ES-I3 (cell line): ENCODE measurements at regions not wholly inside any gene's neighbourhood (a gene's known extent, or its start where the extent isn't known, plus 50 kb on each side); places are given as distances from the start of the nearest gene placed in this dataset.

Experiments
- H3K36me3 ChIP-seq: 2 replicates; pipeline ENCODE4 v1.6.1; 2013; ENCODE audit warnings: mild to moderate bottlenecking, low read length, control low read depth, moderate library complexity; ENCODE audit not compliant: insufficient read depth
- H3K4me1 ChIP-seq: 2 replicates; pipeline ENCODE4 v1.6.1; 2013; ENCODE audit warnings: mild to moderate bottlenecking, control low read depth, low read length; ENCODE audit not compliant: insufficient read depth
- H3K9ac ChIP-seq: 2 replicates; pipeline ENCODE4 v1.6.1; 2013; ENCODE audit warnings: low read depth, mild to moderate bottlenecking, low read length, moderate library complexity
- H3K9me3 ChIP-seq: 2 replicates; pipeline ENCODE4 v1.6.1; 2013; ENCODE audit warnings: mild to moderate bottlenecking, low read length, moderate library complexity; ENCODE audit not compliant: control insufficient read depth, insufficient read depth

- H3K9ac ChIP-seq, result no peak overlapping the region
- no peaks in the 10 kb centered on the region for H3K4me1 ChIP-seq
Observed at GRCh38 chr10:89944138-89944537, 242.7 kb downstream of the KIF20B start.

GRCh38 chr10:89946106-89946505 is 244.7 kb downstream of the KIF20B start:
- Histone ChIP-seq H3K9ac (no peak overlapping the region), H3K9me3 (no peaks in the 10 kb centered on the region; the same call in 1 of the 2 replicates), H3K4me1 (no peaks in the 10 kb centered on the region), H3K36me3 (no peaks in the 10 kb centered on the region)

More at GRCh38 chr10:89944138-89944537, 242.7 kb downstream of the KIF20B start:
- Histone ChIP-seq H3K9me3 (no peaks in the 10 kb centered on the region; the same call in 1 of the 2 replicates), H3K36me3 (no peaks in the 10 kb centered on the region)

- Histone ChIP-seq H3K4me1 (no peaks in the 10 kb centered on the region), H3K36me3 (no peaks in the 10 kb centered on the region), H3K9me3 (no peaks in the 10 kb centered on the region; the same call in 1 of the 2 replicates), H3K9ac (no peak overlapping the region)
Observed at GRCh38 chr10:89949496-89949895, 248.1 kb downstream of the KIF20B start.

- Histone ChIP-seq H3K9ac (no peak overlapping the region), H3K36me3 (no peaks in the 10 kb centered on the region), H3K4me1 (no peaks in the 10 kb centered on the region), H3K9me3 (no peaks in the 10 kb centered on the region)
Observed at GRCh38 chr10:89952325-89952724, 250.9 kb downstream of the KIF20B start.

- Histone ChIP-seq H3K9me3 (no peaks in the 10 kb centered on the region), H3K9ac (no peak overlapping the region), H3K4me1 (no peaks in the 10 kb centered on the region), H3K36me3 (no peaks in the 10 kb centered on the region)
Observed at GRCh38 chr10:89952751-89953150, 251.4 kb downstream of the KIF20B start.

GRCh38 chr10:89954061-89954460 is 252.7 kb downstream of the KIF20B start:
- Histone ChIP-seq H3K36me3 (no peaks in the 10 kb centered on the region), H3K4me1 (no peaks in the 10 kb centered on the region), H3K9me3 (no peaks in the 10 kb centered on the region), H3K9ac (no peak overlapping the region)

GRCh38 chr10:89954787-89955566 is 253.6 kb downstream of the KIF20B start:
- Histone ChIP-seq H3K4me1 (no peaks in the 10 kb centered on the region), H3K36me3 (no peaks in the 10 kb centered on the region), H3K9ac (no peak overlapping the region)

GRCh38 chr10:89959433-89960110 is 258.2 kb downstream of the KIF20B start:
- H3K9ac ChIP-seq, result no peak overlapping the region
- no peaks in the 10 kb centered on the region for H3K36me3 ChIP-seq
- no peaks in the 10 kb centered on the region; the same call in 1 of the 2 replicates for H3K9me3 ChIP-seq
- H3K4me1 ChIP-seq, result no peaks in the 10 kb centered on the region

More at GRCh38 chr10:89954787-89955566, 253.6 kb downstream of the KIF20B start:
- no peaks in the 10 kb centered on the region; the same call in 1 of the 2 replicates for H3K9me3 ChIP-seq

- Histone ChIP-seq H3K9ac (no peak overlapping the region), H3K4me1 (no peaks in the 10 kb centered on the region), H3K36me3 (no peaks in the 10 kb centered on the region), H3K9me3 (no peaks in the 10 kb centered on the region; the same call in 1 of the 2 replicates)
Observed at GRCh38 chr10:89963451-89964102, 262.2 kb downstream of the KIF20B start.

- no peak overlapping the region for H3K9ac ChIP-seq
- H3K9me3 ChIP-seq, result no peaks in the 10 kb centered on the region
- no peaks in the 10 kb centered on the region for H3K36me3 ChIP-seq
- no peaks in the 10 kb centered on the region for H3K4me1 ChIP-seq
Observed at GRCh38 chr10:89966211-89966610, 264.8 kb downstream of the KIF20B start.

- Histone ChIP-seq H3K36me3 (no peaks in the 10 kb centered on the region), H3K4me1 (no peaks in the 10 kb centered on the region), H3K9ac (no peak overlapping the region), H3K9me3 (no peaks in the 10 kb centered on the region)
Observed at GRCh38 chr10:89973326-89973725, 271.9 kb downstream of the KIF20B start.

GRCh38 chr10:89975071-89975470 is 273.7 kb downstream of the KIF20B start:
- Histone ChIP-seq H3K9ac (no peak overlapping the region), H3K9me3 (0 out of 2 replicates have a peak, but pooled peaks cover 3% of the 10 kb centered on the region), H3K36me3 (no peaks in the 10 kb centered on the region), H3K4me1 (no peaks in the 10 kb centered on the region)

GRCh38 chr10:89975771-89976170 is 274.4 kb downstream of the KIF20B start:
- no peaks in the 10 kb centered on the region for H3K4me1 ChIP-seq
- H3K36me3 ChIP-seq, result no peaks in the 10 kb centered on the region
- no peak overlapping the region for H3K9ac ChIP-seq
- H3K9me3 ChIP-seq, result 0 out of 2 replicates have a peak, but pooled peaks cover 3% of the 10 kb centered on the region

- H3K9ac ChIP-seq, result no peak overlapping the region
- H3K36me3 ChIP-seq, result no peaks in the 10 kb centered on the region
- H3K4me1 ChIP-seq, result 0 out of 2 replicates have a peak, but pooled peaks cover 1% of the 10 kb centered on the region
- H3K9me3 ChIP-seq, result 0 out of 2 replicates have a peak, but pooled peaks cover 3% of the 10 kb centered on the region
Observed at GRCh38 chr10:89978081-89978480, 276.7 kb downstream of the KIF20B start.
